22Rv1 (cell line): ENCODE measurements at regions not wholly inside any gene's neighbourhood (a gene's known extent, or its start where the extent isn't known, plus 50 kb on each side); places are given as distances from the start of the nearest gene placed in this dataset.

Experiments
- H3K27ac ChIP-seq: fragments of 450-650 bp; 2 replicates; pipeline ENCODE4 v1.5.1; 2017
- CTCF ChIP-seq: fragments of 450-650 bp; IDR thresholded peaks from 2 replicates; pipeline ENCODE4 v1.5.1; 2017; ENCODE audit warnings: mild to moderate bottlenecking
- ZFX ChIP-seq: fragments of 450-650 bp; IDR thresholded peaks from 2 replicates; pipeline ENCODE4 v1.6.1; 2017; ENCODE audit warnings: antibody characterized with exemption, borderline replicate concordance

DNA sequence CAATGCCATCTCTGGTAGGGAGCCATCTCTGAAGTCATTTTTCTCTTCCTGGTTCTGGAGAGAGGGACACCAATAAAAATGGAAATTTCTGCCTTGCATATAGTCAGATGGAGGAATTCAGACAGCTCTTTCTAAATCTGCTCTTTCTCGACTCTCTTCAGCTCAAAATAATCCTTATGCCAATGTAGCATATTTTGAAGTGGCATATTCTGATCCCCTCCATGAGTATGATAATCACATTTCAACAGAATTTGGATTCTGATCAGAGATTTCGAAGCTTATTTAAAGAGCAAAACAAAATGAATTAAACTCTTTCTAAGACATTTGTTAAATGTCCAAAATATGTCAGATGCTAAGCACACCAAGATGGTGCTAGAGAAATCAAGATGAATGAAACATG is 267.1 kb upstream of the BTBD3 start:
- TF ChIP-seq CTCF (no peak), ZFX (no peak)
- H3K27ac ChIP-seq: no peak overlapping the region

GRCh38 chr20:11651138-11651537 is 266.6 kb upstream of the BTBD3 start:
- no peak overlapping the region for H3K27ac ChIP-seq
- no peak for TF ChIP-seq ZFX
- TF ChIP-seq CTCF: no peak

DNA sequence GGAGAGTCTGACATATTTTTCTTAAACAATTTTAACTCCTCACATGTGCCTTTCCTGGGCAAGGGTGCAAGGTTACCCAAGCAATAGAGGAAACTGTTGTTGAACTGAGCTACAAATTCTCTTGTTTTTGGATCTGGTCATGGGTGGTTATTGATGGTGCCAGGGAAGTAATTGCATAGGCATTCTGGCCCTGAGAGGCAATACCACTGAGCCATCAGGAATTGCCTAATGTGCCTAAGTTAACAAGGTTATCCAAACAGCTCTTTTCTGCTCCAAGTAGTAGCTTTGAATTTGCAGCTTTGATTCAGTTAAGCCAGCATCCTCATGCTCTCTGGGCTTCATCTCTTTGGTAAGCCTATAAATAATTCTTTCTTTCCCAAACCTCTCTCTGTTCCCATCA is 266.0 kb upstream of the BTBD3 start:
- H3K27ac ChIP-seq: no peak overlapping the region
- TF ChIP-seq ZFX: no peak
- TF ChIP-seq CTCF: no peak

DNA sequence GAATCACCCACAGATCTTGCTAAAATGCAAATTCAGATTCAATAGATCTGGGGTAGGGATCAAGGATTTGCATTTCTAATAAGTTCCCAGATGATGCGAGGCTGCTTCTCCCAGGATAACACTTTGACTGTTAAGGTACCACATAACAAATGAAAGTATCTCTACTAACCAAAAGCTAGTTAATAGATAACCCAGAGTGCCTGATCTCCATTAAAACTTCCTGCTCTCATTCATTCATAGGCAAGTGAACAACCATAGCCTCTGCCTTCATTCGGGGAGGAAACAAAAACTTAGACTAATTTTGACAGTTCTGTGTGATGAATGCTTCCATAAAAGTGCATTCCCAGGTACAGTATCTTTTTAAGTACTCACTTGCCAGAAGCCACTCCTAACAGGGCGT is 265.6 kb upstream of the BTBD3 start:
- no peak overlapping the region for H3K27ac ChIP-seq
- TF ChIP-seq ZFX (no peak), CTCF (no peak)

DNA sequence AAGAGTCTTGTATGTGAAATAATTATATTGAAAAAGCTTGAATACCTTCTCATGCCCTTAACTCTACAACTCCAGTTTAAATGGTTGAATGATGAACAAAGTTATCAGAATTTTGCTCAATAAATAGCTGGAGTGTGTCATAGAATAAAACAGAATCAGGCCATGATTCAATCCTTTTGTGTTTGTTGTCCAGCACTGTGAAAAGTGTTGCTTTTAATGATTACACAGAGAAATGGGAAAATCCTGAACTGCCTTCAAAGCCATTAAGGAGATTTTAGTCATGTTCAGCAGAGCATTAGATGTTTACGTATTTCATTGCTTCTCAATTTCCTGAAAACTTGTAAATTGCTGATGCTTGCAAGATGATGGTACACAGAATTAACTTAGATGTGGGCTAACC is 262.9 kb upstream of the BTBD3 start:
- H3K27ac ChIP-seq: no peak overlapping the region
- no peak for TF ChIP-seq ZFX
- TF ChIP-seq CTCF: no peak

DNA sequence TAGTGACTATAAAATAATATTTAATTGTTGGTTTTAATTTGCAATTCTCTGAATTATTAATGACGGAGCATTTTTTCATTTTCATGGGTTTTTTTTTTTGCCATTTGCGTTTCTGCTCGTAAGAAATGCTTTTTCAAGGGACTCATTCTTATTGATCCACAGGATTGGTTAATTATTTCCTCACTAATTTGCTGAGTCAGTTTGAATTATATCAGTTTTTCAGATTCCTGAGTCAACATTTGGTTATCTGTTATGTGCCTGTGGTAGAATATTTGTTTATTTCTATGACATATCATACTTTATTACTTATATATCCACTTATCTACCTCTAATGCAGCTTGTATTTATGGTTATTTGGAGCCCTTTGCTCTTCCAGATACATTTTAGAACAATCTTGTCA is 257.0 kb upstream of the BTBD3 start:
- no peak for TF ChIP-seq CTCF
- TF ChIP-seq ZFX: no peak
- H3K27ac ChIP-seq: no peak overlapping the region

GRCh38 chr20:11671015-11671511 is 246.6 kb upstream of the BTBD3 start:
- TF ChIP-seq ZFX: no peak
- no peak for TF ChIP-seq CTCF

More at GRCh38 chr20:11671015-11671511, 246.6 kb upstream of the BTBD3 start:
- H3K27ac ChIP-seq: no peak overlapping the region
